ENCODE measurements at regions not wholly inside any gene's neighbourhood (a gene's known extent, or its start where the extent isn't known, plus 50 kb on each side); places are given as distances from the start of the nearest gene placed in this dataset.

- TF ChIP-seq CTCF (IDR thresholded peaks at IDR 0.05): no peak
- TF ChIP-seq POLR2A (IDR thresholded peaks at IDR 0.05): no peak
Measured at GRCh38 chr12:60266381-60266852, 670.6 kb downstream of the SLC16A7 start.
